Stimulated activated CD8-positive, alpha-beta memory T cell treated with anti-CD3 and anti-CD28 coated beads, Interleukin-12 subunit alpha, Interleukin-12 subunit beta, amount 100 ng/mL, for 24 hours (primary cell): ENCODE measurements at regions not wholly inside any gene's neighbourhood (a gene's known extent, or its start where the extent isn't known, plus 50 kb on each side); places are given as distances from the start of the nearest gene placed in this dataset.

Source experiments
- DNase-seq: peaks from one replicate; pipeline ENCODE4 v3.0.0-alpha.2; 2020; ENCODE audit errors: extremely low read depth

- no peak for DNase-seq
Observed at GRCh38 chr14:101066826-101067510, 163.4 kb upstream of the RTL1 start.

- DNase-seq: no peak
Observed at GRCh38 chr14:101068313-101069227, 165.0 kb upstream of the RTL1 start.

- no peak for DNase-seq
Observed at GRCh38 chr14:101069228-101069549, 165.7 kb upstream of the RTL1 start.

- DNase-seq: no peak
Observed at GRCh38 chr14:101069666-101070362, 166.3 kb upstream of the RTL1 start.

GRCh38 chr14:101070540-101071492 is 167.3 kb upstream of the RTL1 start:
- DNase-seq: no peak

GRCh38 chr14:101071493-101071906 is 168.0 kb upstream of the RTL1 start:
- DNase-seq: no peak

- DNase-seq: no peak
Observed at GRCh38 chr14:101072070-101072469, 168.5 kb upstream of the RTL1 start.

- DNase-seq: no peak
Observed at GRCh38 chr14:101072531-101072930, 169.0 kb upstream of the RTL1 start.

- DNase-seq: no peak
Observed at GRCh38 chr14:101072945-101073597, 169.5 kb upstream of the RTL1 start.

GRCh38 chr14:101073598-101073965 is 170.1 kb upstream of the RTL1 start:
- no peak for DNase-seq

- no peak for DNase-seq
Observed at GRCh38 chr14:101074196-101075024, 170.9 kb upstream of the RTL1 start.

- DNase-seq: no peak
Observed at GRCh38 chr14:101075025-101075800, 171.7 kb upstream of the RTL1 start.

GRCh38 chr14:101075801-101076413 is 172.4 kb upstream of the RTL1 start:
- DNase-seq: no peak

GRCh38 chr14:101076451-101077198 is 173.1 kb upstream of the RTL1 start:
- no peak for DNase-seq

- no peak for DNase-seq
Observed at GRCh38 chr14:101077481-101078074, 174.1 kb upstream of the RTL1 start.

GRCh38 chr14:101078170-101078891 is 174.8 kb upstream of the RTL1 start:
- no peak for DNase-seq

GRCh38 chr14:101078892-101079221 is 175.3 kb upstream of the RTL1 start:
- DNase-seq: no peak
